ENCODE measurements at regions not wholly inside any gene's neighbourhood (a gene's known extent, or its start where the extent isn't known, plus 50 kb on each side); places are given as distances from the start of the nearest gene placed in this dataset.

- Histone ChIP-seq H3K27ac (ENCODE audit: insufficient read depth, low read length, poor library complexity, severe bottlenecking) (no peak overlapping the region), H3K36me3 (ENCODE audit: control insufficient read depth, insufficient read depth, low read length) (no peaks in the 10 kb centered on the region), H3K27me3 (ENCODE audit: control insufficient read depth, insufficient read depth, low read length) (no peaks in the 10 kb centered on the region), H3K4me1 (ENCODE audit: control insufficient read depth, insufficient read depth, low read length, poor library complexity, severe bottlenecking) (no peaks in the 10 kb centered on the region), H3K9me3 (ENCODE audit: control insufficient read depth in 2 of 2, low read length in 2 of 2) (peaks cover 0 to 2% of the 10 kb centered on the region in 2 experiments), H3K4me3 (ENCODE audit: low read depth, low read length) (no peak overlapping the region)
- Mint-ChIP-seq H3K4me1 (no peaks in the 10 kb centered on the region), H3K9me3 (peaks cover 0 to 22% (median 7%) of the 10 kb centered on the region in 7 donors), H3K27ac (no peak overlapping the region), H3K36me3 (no peaks in the 10 kb centered on the region), H3K27me3 (no peaks in the 10 kb centered on the region), H3K4me3 (no peak overlapping the region)
- ATAC-seq (ENCODE audit: low read depth in 2 of 2): no peak
- no peak for DNase-seq
These were observed 355.1 kb upstream of the TUSC1 start for GRCh38 chr9:26033336-26033735.

DNA sequence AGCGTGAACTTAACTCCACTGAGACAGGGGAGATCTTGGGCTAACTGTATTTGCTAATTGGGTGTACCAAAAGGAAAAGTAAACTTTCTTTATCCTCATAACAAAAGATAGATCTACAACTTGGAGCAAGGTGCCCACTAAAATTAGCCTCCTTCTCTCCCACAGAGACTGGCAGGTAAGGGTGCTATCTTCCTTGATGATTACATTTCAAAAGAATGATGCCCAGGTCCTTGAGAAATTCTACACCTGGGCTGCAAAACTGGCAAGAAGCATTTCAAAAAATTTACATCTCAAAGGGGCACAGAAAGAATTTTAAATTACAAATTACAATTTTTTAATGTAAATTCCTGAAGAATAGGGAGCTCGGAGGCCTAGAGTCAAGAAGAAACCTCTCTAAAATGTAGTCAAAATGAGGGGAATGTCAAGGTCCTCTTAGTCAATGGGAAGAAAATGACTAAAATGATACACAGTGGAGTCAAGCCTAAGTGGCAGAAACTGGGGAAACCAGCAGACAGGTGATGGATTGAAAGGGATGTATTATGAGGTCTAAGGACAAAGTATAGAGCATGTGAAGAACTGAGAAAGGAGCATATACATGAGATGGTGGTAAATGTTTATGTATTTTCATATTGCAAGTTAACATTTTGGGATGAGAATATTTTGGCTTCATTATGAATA is 348.3 kb upstream of the TUSC1 start:
- DNase-seq (no peak), ATAC-seq (ENCODE audit: low read depth in 2 of 2) (no peak)
- Mint-ChIP-seq H3K9me3 (peaks cover 0 to 17% (median 3%) of the 10 kb centered on the region in 7 donors), H3K4me3 (no peak overlapping the region), H3K36me3 (no peaks in the 10 kb centered on the region), H3K4me1 (no peaks in the 10 kb centered on the region), H3K27ac (no peak overlapping the region), H3K27me3 (no peaks in the 10 kb centered on the region)
- no peak overlapping the region for H3K27ac ChIP-seq (ENCODE audit: insufficient read depth, low read length, poor library complexity, severe bottlenecking)
- no peak overlapping the region for H3K4me3 ChIP-seq (ENCODE audit: low read depth, low read length)
- H3K9me3 ChIP-seq (ENCODE audit: control insufficient read depth in 2 of 2, low read length in 2 of 2): no peaks in the 10 kb centered on the region
- H3K27me3 ChIP-seq (ENCODE audit: control insufficient read depth, insufficient read depth, low read length): no peaks in the 10 kb centered on the region
- no peaks in the 10 kb centered on the region for H3K36me3 ChIP-seq (ENCODE audit: control insufficient read depth, insufficient read depth, low read length)
- H3K4me1 ChIP-seq (ENCODE audit: control insufficient read depth, insufficient read depth, low read length, poor library complexity, severe bottlenecking): no peaks in the 10 kb centered on the region

GRCh38 chr9:26013199-26013598 is 335.0 kb upstream of the TUSC1 start:
- no peak for DNase-seq
- H3K27me3 Mint-ChIP-seq: no peaks in the 10 kb centered on the region
- peaks cover 0 to 9% of the 10 kb centered on the region in 2 experiments for H3K9me3 ChIP-seq (ENCODE audit: control insufficient read depth in 2 of 2, low read length in 2 of 2)
- no peaks in the 10 kb centered on the region for H3K27me3 ChIP-seq (ENCODE audit: control insufficient read depth, insufficient read depth, low read length)
- ATAC-seq (ENCODE audit: low read depth in 2 of 2): no peak
- no peaks in the 10 kb centered on the region for H3K36me3 Mint-ChIP-seq
- H3K4me3 Mint-ChIP-seq: no peak overlapping the region
- H3K9me3 Mint-ChIP-seq: peaks cover 5 to 38% (median 9%) of the 10 kb centered on the region in 7 donors
- no peaks in the 10 kb centered on the region for H3K4me1 ChIP-seq (ENCODE audit: control insufficient read depth, insufficient read depth, low read length, poor library complexity, severe bottlenecking)
- H3K27ac ChIP-seq (ENCODE audit: insufficient read depth, low read length, poor library complexity, severe bottlenecking): no peak overlapping the region
- peak overlapping the region in 1 of 3 donors; percentile 21 for H3K27ac Mint-ChIP-seq
- H3K36me3 ChIP-seq (ENCODE audit: control insufficient read depth, insufficient read depth, low read length): no peaks in the 10 kb centered on the region
- H3K4me3 ChIP-seq (ENCODE audit: low read depth, low read length): no peak overlapping the region
- H3K4me1 Mint-ChIP-seq: no peaks in the 10 kb centered on the region

DNA sequence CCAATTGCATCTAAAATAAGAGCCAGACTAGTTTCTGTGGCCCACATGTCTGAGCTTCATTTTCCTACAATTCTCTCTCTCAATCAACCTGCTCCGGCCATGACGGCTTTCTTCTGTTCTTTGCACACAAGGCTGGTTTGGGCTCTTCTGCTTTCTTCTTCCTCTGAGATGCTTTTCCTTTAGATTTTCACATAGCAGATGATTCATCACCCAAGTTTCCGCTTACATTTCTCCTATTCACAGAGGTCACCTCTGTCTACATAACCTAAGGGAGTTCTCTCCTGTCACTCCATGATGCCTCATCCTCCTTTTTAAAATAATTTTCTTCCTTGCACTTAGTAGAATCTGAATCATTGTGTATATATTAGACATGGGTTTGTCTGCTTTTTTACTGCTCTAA is 334.6 kb upstream of the TUSC1 start:
- Histone ChIP-seq H3K27me3 (ENCODE audit: control insufficient read depth, insufficient read depth, low read length) (no peaks in the 10 kb centered on the region), H3K27ac (ENCODE audit: insufficient read depth, low read length, poor library complexity, severe bottlenecking) (no peak overlapping the region), H3K4me3 (ENCODE audit: low read depth, low read length) (no peak overlapping the region), H3K36me3 (ENCODE audit: control insufficient read depth, insufficient read depth, low read length) (no peaks in the 10 kb centered on the region), H3K9me3 (ENCODE audit: control insufficient read depth in 2 of 2, low read length in 2 of 2) (peaks cover 0 to 9% of the 10 kb centered on the region in 2 experiments), H3K4me1 (ENCODE audit: control insufficient read depth, insufficient read depth, low read length, poor library complexity, severe bottlenecking) (no peaks in the 10 kb centered on the region)
- Mint-ChIP-seq H3K27ac (no peak overlapping the region), H3K4me3 (no peak overlapping the region), H3K36me3 (no peaks in the 10 kb centered on the region), H3K27me3 (no peaks in the 10 kb centered on the region), H3K4me1 (no peaks in the 10 kb centered on the region), H3K9me3 (peaks cover under 1 to 34% (median 7%) of the 10 kb centered on the region in 7 donors)
- ATAC-seq (ENCODE audit: low read depth in 2 of 2) (no peak), DNase-seq (no peak)

DNA sequence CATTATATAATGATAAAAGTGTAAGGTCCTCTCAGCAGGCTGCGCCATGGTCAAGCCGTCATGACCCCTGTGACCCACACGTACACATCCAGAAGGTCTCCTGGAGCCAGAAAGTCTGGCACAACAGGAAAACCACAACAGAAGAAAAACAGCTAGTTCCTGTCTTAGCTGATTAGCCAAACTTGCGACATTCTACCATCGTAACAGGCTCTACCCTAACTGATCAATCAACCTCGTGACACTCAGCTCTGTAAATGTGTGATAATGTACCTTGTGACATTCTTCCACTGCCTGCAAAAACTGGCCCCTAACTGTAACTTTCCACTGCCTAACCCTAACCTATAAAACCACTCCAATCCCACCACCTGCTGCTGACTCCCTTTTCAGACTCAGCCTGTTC is 316.4 kb upstream of the TUSC1 start:
- Mint-ChIP-seq H3K27ac (no peak overlapping the region), H3K4me3 (no peak overlapping the region)
- no peak for ATAC-seq (ENCODE audit: low read depth in 2 of 2)

DNA sequence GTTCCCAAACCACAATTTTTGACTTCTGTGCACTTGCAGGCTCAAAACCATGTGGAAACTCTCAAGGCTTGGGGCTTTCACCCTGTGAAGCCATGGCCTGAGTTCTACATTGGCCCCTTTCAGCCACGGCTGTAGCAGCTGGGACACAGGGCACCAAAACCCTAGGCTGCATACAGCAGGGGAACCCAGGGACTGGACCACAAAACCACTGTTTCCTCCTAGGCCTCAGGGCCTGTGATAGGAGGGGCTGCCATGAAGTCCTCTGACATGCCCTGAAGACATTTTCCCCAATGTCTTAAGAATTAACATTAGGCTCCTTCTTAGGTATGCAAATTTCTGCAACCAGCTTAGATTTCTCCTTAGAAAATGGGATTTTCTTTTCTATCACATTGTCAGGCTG is 312.1 kb upstream of the TUSC1 start:
- H3K4me3 Mint-ChIP-seq: no peak overlapping the region
- no peaks in the 10 kb centered on the region for H3K4me1 Mint-ChIP-seq

More for the DNA sequence above, 316.4 kb upstream of the TUSC1 start:
- H3K27ac ChIP-seq (ENCODE audit: insufficient read depth, low read length, poor library complexity, severe bottlenecking): no peak overlapping the region
- no peaks in the 10 kb centered on the region for H3K4me1 Mint-ChIP-seq
- no peak for DNase-seq
- H3K27me3 Mint-ChIP-seq: no peaks in the 10 kb centered on the region
- no peaks in the 10 kb centered on the region for H3K36me3 ChIP-seq (ENCODE audit: control insufficient read depth, insufficient read depth, low read length)
- no peaks in the 10 kb centered on the region for H3K36me3 Mint-ChIP-seq
- H3K27me3 ChIP-seq (ENCODE audit: control insufficient read depth, insufficient read depth, low read length): no peaks in the 10 kb centered on the region
- no peaks in the 10 kb centered on the region for H3K4me1 ChIP-seq (ENCODE audit: control insufficient read depth, insufficient read depth, low read length, poor library complexity, severe bottlenecking)
- peaks cover 2 to 46% (median 11%) of the 10 kb centered on the region in 7 donors for H3K9me3 Mint-ChIP-seq
- no peak overlapping the region for H3K4me3 ChIP-seq (ENCODE audit: low read depth, low read length)
- H3K9me3 ChIP-seq (ENCODE audit: control insufficient read depth in 2 of 2, low read length in 2 of 2): peaks cover 5 to 20% of the 10 kb centered on the region in 2 experiments

DNA sequence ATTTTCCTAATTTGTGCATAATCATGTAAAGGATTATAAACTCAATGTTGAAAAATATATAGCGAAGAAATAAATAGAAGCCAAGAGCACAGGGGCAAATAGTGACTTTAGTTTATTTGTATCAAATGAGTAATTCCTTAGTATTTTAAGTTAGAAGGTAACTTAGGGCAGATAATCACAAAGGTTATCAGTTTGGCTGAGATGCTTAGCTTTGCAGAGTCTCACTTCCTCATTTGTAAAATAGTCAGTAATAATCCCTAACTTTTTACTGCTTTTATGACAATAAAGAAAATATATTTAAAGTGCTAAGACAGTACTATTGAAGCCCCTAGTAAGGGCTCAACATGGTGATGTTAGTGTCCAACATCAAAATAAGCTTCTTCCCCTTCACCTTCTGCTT is 297.4 kb upstream of the TUSC1 start:
- no peaks in the 10 kb centered on the region for H3K9me3 ChIP-seq (ENCODE audit: control insufficient read depth in 2 of 2, low read length in 2 of 2)
- Mint-ChIP-seq H3K4me1 (no peaks in the 10 kb centered on the region), H3K9me3 (peaks cover 0 to 14% (median 7%) of the 10 kb centered on the region in 7 donors), H3K27ac (peak overlapping the region in 1 of 3 donors; percentile 80), H3K36me3 (no peaks in the 10 kb centered on the region), H3K4me3 (no peak overlapping the region), H3K27me3 (no peaks in the 10 kb centered on the region)
- DNase-seq (no peak), ATAC-seq (ENCODE audit: low read depth in 2 of 2) (no peak)
- H3K4me1 ChIP-seq (ENCODE audit: control insufficient read depth, insufficient read depth, low read length, poor library complexity, severe bottlenecking): no peaks in the 10 kb centered on the region
- H3K27me3 ChIP-seq (ENCODE audit: control insufficient read depth, insufficient read depth, low read length): no peaks in the 10 kb centered on the region
- no peaks in the 10 kb centered on the region for H3K36me3 ChIP-seq (ENCODE audit: control insufficient read depth, insufficient read depth, low read length)
- H3K27ac ChIP-seq (ENCODE audit: insufficient read depth, low read length, poor library complexity, severe bottlenecking): no peak overlapping the region
- H3K4me3 ChIP-seq (ENCODE audit: low read depth, low read length): no peak overlapping the region

More for the DNA sequence above, 312.1 kb upstream of the TUSC1 start:
- H3K36me3 ChIP-seq (ENCODE audit: control insufficient read depth, insufficient read depth, low read length): no peaks in the 10 kb centered on the region
- no peak overlapping the region for H3K27ac Mint-ChIP-seq
- DNase-seq (no peak), ATAC-seq (ENCODE audit: low read depth in 2 of 2) (no peak)
- H3K4me1 ChIP-seq (ENCODE audit: control insufficient read depth, insufficient read depth, low read length, poor library complexity, severe bottlenecking): no peaks in the 10 kb centered on the region
- H3K4me3 ChIP-seq (ENCODE audit: low read depth, low read length): no peak overlapping the region
- no peaks in the 10 kb centered on the region for H3K27me3 ChIP-seq (ENCODE audit: control insufficient read depth, insufficient read depth, low read length)
- H3K9me3 ChIP-seq (ENCODE audit: control insufficient read depth in 2 of 2, low read length in 2 of 2): peaks cover 3 to 25% of the 10 kb centered on the region in 2 experiments
- H3K36me3 Mint-ChIP-seq: no peaks in the 10 kb centered on the region
- no peak overlapping the region for H3K27ac ChIP-seq (ENCODE audit: insufficient read depth, low read length, poor library complexity, severe bottlenecking)
- no peaks in the 10 kb centered on the region for H3K27me3 Mint-ChIP-seq
- H3K9me3 Mint-ChIP-seq: peaks cover 4 to 60% (median 16%) of the 10 kb centered on the region in 7 donors

- no peak overlapping the region for H3K27ac ChIP-seq (ENCODE audit: insufficient read depth, low read length, poor library complexity, severe bottlenecking)
These were observed 286.0 kb upstream of the TUSC1 start for GRCh38 chr9:25964239-25964638.

More at GRCh38 chr9:25964239-25964638, 286.0 kb upstream of the TUSC1 start:
- Mint-ChIP-seq H3K4me1 (no peaks in the 10 kb centered on the region), H3K36me3 (no peaks in the 10 kb centered on the region), H3K27ac (peak overlapping the region in 1 of 3 donors; percentile 56), H3K9me3 (peaks cover 0 to 21% (median 4%) of the 10 kb centered on the region in 7 donors), H3K27me3 (no peaks in the 10 kb centered on the region), H3K4me3 (no peak overlapping the region)
- DNase-seq (peak in 1 of 3 donors; percentile 10), ATAC-seq (ENCODE audit: low read depth in 2 of 2) (no peak)
- Histone ChIP-seq H3K27me3 (ENCODE audit: control insufficient read depth, insufficient read depth, low read length) (no peaks in the 10 kb centered on the region), H3K9me3 (ENCODE audit: control insufficient read depth in 2 of 2, low read length in 2 of 2) (peaks cover 0 to 14% of the 10 kb centered on the region in 2 experiments), H3K36me3 (ENCODE audit: control insufficient read depth, insufficient read depth, low read length) (no peaks in the 10 kb centered on the region), H3K4me1 (ENCODE audit: control insufficient read depth, insufficient read depth, low read length, poor library complexity, severe bottlenecking) (no peaks in the 10 kb centered on the region), H3K4me3 (ENCODE audit: low read depth, low read length) (no peak overlapping the region)
